Right lobe of liver (tissue), 6 donors: ENCODE measurements at regions not wholly inside any gene's neighbourhood (a gene's known extent, or its start where the extent isn't known, plus 50 kb on each side); places are given as distances from the start of the nearest gene placed in this dataset.

Experiments
- ATAC-seq, 4 donors: fragments of 200-7000 bp; cut with Tn5 transposase; one replicate each; pipeline ENCODE4 v1.9.1; 2020; ENCODE audit warnings: mild to moderate bottlenecking in 4 of 4, moderate library complexity in 4 of 4
- DNase-seq, 3 donors: peaks; one replicate each; pipeline ENCODE4 v3.0.0-alpha.2; 2020
- H3K27ac ChIP-seq, 3 donors: fragments of 200-600 bp; one replicate each; pipeline ENCODE4 v1.8.0; 2022
- H3K27me3 ChIP-seq, 2 donors: fragments of 200-600 bp; one replicate each; pipeline ENCODE4 v1.8.0; 2022
- H3K36me3 ChIP-seq, 4 donors: fragments of 200-600 bp; sonication (generic) in 1 of 4; one replicate each; pipeline versions ENCODE4 v1.5.1 to v1.8.0; 2017 to 2022; ENCODE audit warnings: control low read depth in 1 of 4
- H3K4me1 ChIP-seq, 4 donors: fragments of 200-600 bp; sonication (generic) in 1 of 4; one replicate each; pipeline versions ENCODE4 v1.5.1 to v1.8.0; 2017 to 2022; ENCODE audit warnings: control low read depth in 1 of 4
- H3K4me3 ChIP-seq, 3 donors: fragments of 200-600 bp; one replicate each; pipeline ENCODE4 v1.8.0; 2022
- H3K9me3 ChIP-seq, 4 donors: fragments of 200-600 bp; sonication (generic) in 1 of 4; one replicate each; pipeline versions ENCODE4 v1.5.1 to v1.8.0; 2017 to 2022; ENCODE audit warnings: control low read depth in 1 of 4
- CTCF ChIP-seq, 4 donors: fragments of 200-600 bp in 3 of 4; fragments of 450-650 bp in 1 of 4; IDR thresholded peaks; one replicate each; pipeline versions ENCODE4 v1.5.1 to v1.8.0; 2016 to 2022; ENCODE audit warnings: antibody characterized with exemption in 4 of 4, mild to moderate bottlenecking in 2 of 4
- POLR2A ChIP-seq: fragments of 450-650 bp; IDR thresholded peaks from one replicate; pipeline ENCODE4 v1.6.1; 2017; ENCODE audit warnings: antibody characterized with exemption, mild to moderate bottlenecking
- WGBS: methylation state at CpG from one replicate; pipeline ENCODE4 v1.1.6; 2018; ENCODE audit warnings: low coverage, low lambda C conversion rate; ENCODE audit not compliant: insufficient coverage; ENCODE audit errors: missing lambda C conversion rate; 5-methylcytosine and 5-hydroxymethylcytosine counted together
- intact Hi-C, 2 donors: fragments of 100-400 bp; cut with DNase I; formaldehyde crosslinking; loops; one replicate each; pipeline versions ENCODE4 v1.11.2 to v1.14.1; 2022
- donor health status: DM: no; HTN: yes; CAD: no.
- donor health status: DM: no; HTN: no; CAD: no.
- donor health status: DM: no; HTN: no; CAD: no.
- donor health status: DM: no; HTN: yes; CAD: no.
- donor health status: DM: no; HTN: yes; CAD: no.

- intact Hi-C loops = no loop called here
- WGBS = 81% methylated on average over 4 of the region's 6 CpGs
These were observed 325.3 kb downstream of the TLE1 start for GRCh38 chr9:81363916-81364480.

GRCh38 chr9:81361296-81361695 is 328.1 kb downstream of the TLE1 start:
- no peaks in the 10 kb centered on the region for H3K36me3 ChIP-seq
- no peak overlapping the region for H3K4me3 ChIP-seq
- no peaks in the 10 kb centered on the region for H3K9me3 ChIP-seq
- DNase-seq (no peak), ATAC-seq (no peak)
- WGBS = 67% methylated on average over 2 of the region's 2 CpGs
- intact Hi-C loops = no loop called here
- TF ChIP-seq CTCF (IDR thresholded peaks at IDR 0.05) (no peak), POLR2A (no peak)
- H3K4me1 ChIP-seq = no peaks in the 10 kb centered on the region
- H3K27ac ChIP-seq = no peak overlapping the region
- H3K27me3 ChIP-seq = no peaks in the 10 kb centered on the region

More at GRCh38 chr9:81363916-81364480, 325.3 kb downstream of the TLE1 start:
- no peak for DNase-seq
- H3K9me3 ChIP-seq = no peaks in the 10 kb centered on the region
- no peaks in the 10 kb centered on the region for H3K27me3 ChIP-seq
- ATAC-seq = no peak
- no peaks in the 10 kb centered on the region for H3K36me3 ChIP-seq
- no peak for TF ChIP-seq CTCF (IDR thresholded peaks at IDR 0.05)
- no peak for TF ChIP-seq POLR2A
- H3K27ac ChIP-seq = no peak overlapping the region
- H3K4me1 ChIP-seq = no peaks in the 10 kb centered on the region
- no peak overlapping the region for H3K4me3 ChIP-seq

- Histone ChIP-seq H3K4me3 (no peak overlapping the region), H3K36me3 (no peaks in the 10 kb centered on the region), H3K4me1 (no peaks in the 10 kb centered on the region), H3K27me3 (no peaks in the 10 kb centered on the region), H3K27ac (no peak overlapping the region), H3K9me3 (no peaks in the 10 kb centered on the region)
- WGBS = 88% methylated on average over 2 of the region's 2 CpGs
- TF ChIP-seq POLR2A (no peak), CTCF (IDR thresholded peaks at IDR 0.05) (no peak)
- intact Hi-C loops = no loop called here
- ATAC-seq (no peak), DNase-seq (no peak)
These were observed 338.2 kb downstream of the TLE1 start for GRCh38 chr9:81351166-81351565.

- intact Hi-C loops = no loop called here
- H3K36me3 ChIP-seq = no peaks in the 10 kb centered on the region
- 83% methylated on average over 2 of the region's 3 CpGs for WGBS
These were observed 345.0 kb downstream of the TLE1 start for GRCh38 chr9:81344366-81344765.

More at GRCh38 chr9:81344366-81344765, 345.0 kb downstream of the TLE1 start:
- DNase-seq (no peak), ATAC-seq (no peak)
- TF ChIP-seq POLR2A (no peak), CTCF (IDR thresholded peaks at IDR 0.05) (no peak)
- Histone ChIP-seq H3K9me3 (no peaks in the 10 kb centered on the region), H3K27ac (no peak overlapping the region), H3K4me1 (no peaks in the 10 kb centered on the region), H3K27me3 (no peaks in the 10 kb centered on the region), H3K4me3 (no peak overlapping the region)
